HG03175 (cell line): ENCODE measurements at regions not wholly inside any gene's neighbourhood (a gene's known extent, or its start where the extent isn't known, plus 50 kb on each side); places are given as distances from the start of the nearest gene placed in this dataset.

Source experiments
- ATAC-seq: cut with Tn5 transposase; IDR thresholded peaks from one replicate; pipeline ENCODE4 v1.9.1; 2021; ENCODE audit warnings: mild to moderate bottlenecking, moderate library complexity; ENCODE audit not compliant: unreplicated experiment

- ATAC-seq: no peak
Measured at GRCh38 chr22:49322231-49322630, 505.4 kb downstream of the BRD1 start.

- ATAC-seq: no peak
Measured at GRCh38 chr22:49321477-49322055, 506.1 kb downstream of the BRD1 start.

GRCh38 chr22:49320714-49321476, 506.8 kb downstream of the BRD1 start:
- ATAC-seq: no peak

- no peak for ATAC-seq
Measured at GRCh38 chr22:49317369-49317768, 510.3 kb downstream of the BRD1 start.

- no peak for ATAC-seq
Measured at GRCh38 chr22:49312601-49313000, 515.1 kb downstream of the BRD1 start.

- ATAC-seq: no peak
Measured at GRCh38 chr22:49310354-49310753, 517.3 kb downstream of the BRD1 start.

GRCh38 chr22:49308300-49308699, 519.4 kb downstream of the BRD1 start:
- no peak for ATAC-seq

GRCh38 chr22:49307870-49308269, 519.8 kb downstream of the BRD1 start:
- no peak for ATAC-seq

- no peak for ATAC-seq
Measured at GRCh38 chr22:49307481-49307830, 520.2 kb downstream of the BRD1 start.

GRCh38 chr22:49306632-49307480, 520.8 kb downstream of the BRD1 start:
- ATAC-seq: no peak

GRCh38 chr22:49305966-49306631, 521.6 kb downstream of the BRD1 start:
- ATAC-seq: no peak

GRCh38 chr22:49305214-49305965, 522.3 kb downstream of the BRD1 start:
- ATAC-seq: no peak

GRCh38 chr22:49303781-49304461, 523.8 kb downstream of the BRD1 start:
- ATAC-seq: no peak

GRCh38 chr22:49303061-49303735, 524.5 kb downstream of the BRD1 start:
- ATAC-seq: no peak

- ATAC-seq: no peak
Measured at GRCh38 chr22:49302530-49302929, 525.1 kb downstream of the BRD1 start.

- ATAC-seq: no peak
Measured at GRCh38 chr22:49302150-49302460, 525.6 kb downstream of the BRD1 start.

GRCh38 chr22:49301398-49302149, 526.1 kb downstream of the BRD1 start:
- no peak for ATAC-seq

GRCh38 chr22:49300951-49301397, 526.7 kb downstream of the BRD1 start:
- no peak for ATAC-seq

GRCh38 chr22:49300241-49300640, 527.4 kb downstream of the BRD1 start:
- ATAC-seq: no peak
